ENCODE measurements at regions not wholly inside any gene's neighbourhood (a gene's known extent, or its start where the extent isn't known, plus 50 kb on each side); places are given as distances from the start of the nearest gene placed in this dataset.
"Not testable (repeated sequence)": the region's sequence is repeated elsewhere in the genome, so short reads cannot be mapped to it uniquely, and the experiment has no call there.

GRCh38 chr2:172262486-172262885 lies 159.8 kb upstream of the DLX2 start:
- Histone ChIP-seq H3K27ac (no peak overlapping the region), H3K9me3 (no peaks in the 10 kb centered on the region), H3K9ac (ENCODE audit: low read depth in 2 of 2, low read length in 2 of 2) (no peak overlapping the region), H3K36me3 (no peaks in the 10 kb centered on the region), H3K27me3 (no peaks in the 10 kb centered on the region), H3K4me1 (no peaks in the 10 kb centered on the region), H3K4me3 (no peak overlapping the region)
- intact Hi-C loops (cut with DNase I), result no loop called here
- no peak for TF ChIP-seq CTCF (IDR thresholded peaks at IDR 0.05)
- no peak for DNase-seq

- intact Hi-C loops (cut with DNase I); H3K27me3 ChIP-seq: not testable (repeated sequence)
These were observed 162.1 kb upstream of the DLX2 start for GRCh38 chr2:172264820-172265219.

GRCh38 chr2:172269507-172270244 lies 157.7 kb upstream of the ITGA6 start:
- H3K4me1 ChIP-seq; H3K36me3 ChIP-seq; H3K27me3 ChIP-seq; DNase-seq; intact Hi-C loops (cut with DNase I); H3K27ac ChIP-seq; H3K4me3 ChIP-seq; H3K9me3 ChIP-seq; H3K9ac ChIP-seq (ENCODE audit: low read depth in 2 of 2, low read length in 2 of 2): not testable (repeated sequence)

More at GRCh38 chr2:172264820-172265219, 162.1 kb upstream of the DLX2 start:
- H3K9ac ChIP-seq (ENCODE audit: low read depth in 2 of 2, low read length in 2 of 2); H3K4me1 ChIP-seq; H3K9me3 ChIP-seq; H3K4me3 ChIP-seq; H3K27ac ChIP-seq; H3K36me3 ChIP-seq; DNase-seq: not testable (repeated sequence)

- intact Hi-C loops (cut with DNase I), result no loop called here
- Histone ChIP-seq H3K36me3 (no peaks in the 10 kb centered on the region), H3K4me3 (no peak overlapping the region), H3K9ac (ENCODE audit: low read depth in 2 of 2, low read length in 2 of 2) (no peak overlapping the region), H3K27ac (no peak overlapping the region), H3K9me3 (no peaks in the 10 kb centered on the region), H3K4me1 (no peaks in the 10 kb centered on the region), H3K27me3 (no peaks in the 10 kb centered on the region)
- peak; percentile 75 for DNase-seq
- no peak for TF ChIP-seq CTCF (IDR thresholded peaks at IDR 0.05)
These were observed 156.9 kb upstream of the ITGA6 start for GRCh38 chr2:172270278-172271079.

- intact Hi-C loops (cut with DNase I), result no loop called here
- H3K9me3 ChIP-seq, result no peaks in the 10 kb centered on the region
- H3K4me3 ChIP-seq, result no peak overlapping the region
- no peaks in the 10 kb centered on the region for H3K36me3 ChIP-seq
- H3K9ac ChIP-seq (ENCODE audit: low read depth in 2 of 2, low read length in 2 of 2), result no peak overlapping the region
- no peaks in the 10 kb centered on the region for H3K4me1 ChIP-seq
- no peak overlapping the region for H3K27ac ChIP-seq
- no peaks in the 10 kb centered on the region for H3K27me3 ChIP-seq
- DNase-seq, result no peak
- TF ChIP-seq CTCF (IDR thresholded peaks at IDR 0.05), result no peak
These were observed 153.3 kb upstream of the ITGA6 start for GRCh38 chr2:172273910-172274571.

- TF ChIP-seq CTCF (IDR thresholded peaks at IDR 0.05), result no peak
These were observed 152.1 kb upstream of the ITGA6 start for GRCh38 chr2:172275239-172275638.

More at GRCh38 chr2:172275239-172275638, 152.1 kb upstream of the ITGA6 start:
- H3K4me3 ChIP-seq, result no peak overlapping the region
- H3K27ac ChIP-seq, result no peak overlapping the region
- no peak overlapping the region for H3K9ac ChIP-seq (ENCODE audit: low read depth in 2 of 2, low read length in 2 of 2)
- no peaks in the 10 kb centered on the region for H3K27me3 ChIP-seq
- intact Hi-C loops (cut with DNase I), result no loop called here
- no peaks in the 10 kb centered on the region for H3K9me3 ChIP-seq
- H3K36me3 ChIP-seq, result no peaks in the 10 kb centered on the region
- no peaks in the 10 kb centered on the region for H3K4me1 ChIP-seq
- DNase-seq, result no peak
